HG03139 (cell line): ENCODE measurements at regions not wholly inside any gene's neighbourhood (a gene's known extent, or its start where the extent isn't known, plus 50 kb on each side); places are given as distances from the start of the nearest gene placed in this dataset.
"Not testable (repeated sequence)": the region's sequence is repeated elsewhere in the genome, so short reads cannot be mapped to it uniquely, and the experiment has no call there.

Experiments used
- ATAC-seq: cut with Tn5 transposase; IDR thresholded peaks from one replicate; pipeline ENCODE4 v1.9.1; 2021; ENCODE audit not compliant: unreplicated experiment

GRCh38 chr12:97616946-97617345 is 154.3 kb downstream of the RMST start:
- no peak for ATAC-seq

GRCh38 chr12:97628962-97629361 is 166.4 kb downstream of the RMST start:
- no peak for ATAC-seq

GRCh38 chr12:97629382-97629781 is 166.8 kb downstream of the RMST start:
- ATAC-seq, result no peak

- no peak for ATAC-seq
Measured at GRCh38 chr12:97630356-97630755, 167.8 kb downstream of the RMST start.

- no peak for ATAC-seq
Measured at GRCh38 chr12:97630875-97631274, 168.3 kb downstream of the RMST start.

- no peak for ATAC-seq
Measured at GRCh38 chr12:97637770-97638169, 175.2 kb downstream of the RMST start.

GRCh38 chr12:97638739-97639138 is 176.1 kb downstream of the RMST start:
- ATAC-seq, result no peak

GRCh38 chr12:97639702-97640101 is 177.1 kb downstream of the RMST start:
- no peak for ATAC-seq

- no peak for ATAC-seq
Measured at GRCh38 chr12:97640826-97641225, 178.2 kb downstream of the RMST start.

GRCh38 chr12:97642911-97643310 is 180.3 kb downstream of the RMST start:
- ATAC-seq, result no peak

- no peak for ATAC-seq
Measured at GRCh38 chr12:97643924-97644323, 181.3 kb downstream of the RMST start.

GRCh38 chr12:97645726-97646125 is 183.1 kb downstream of the RMST start:
- ATAC-seq, result no peak

GRCh38 chr12:97647142-97647541 is 184.5 kb downstream of the RMST start:
- ATAC-seq, result no peak

- no peak for ATAC-seq
Measured at GRCh38 chr12:97650242-97650641, 187.6 kb downstream of the RMST start.

GRCh38 chr12:97656548-97656947 is 193.9 kb downstream of the RMST start:
- not testable (repeated sequence) for ATAC-seq

- ATAC-seq, result no peak
Measured at GRCh38 chr12:97659117-97659880, 196.7 kb downstream of the RMST start.

GRCh38 chr12:97666263-97666662 is 203.7 kb downstream of the RMST start:
- ATAC-seq, result no peak

GRCh38 chr12:97672870-97673269 is 210.3 kb downstream of the RMST start:
- no peak for ATAC-seq

GRCh38 chr12:97680751-97681150 is 218.1 kb downstream of the RMST start:
- ATAC-seq, result no peak

- ATAC-seq, result no peak
Measured at GRCh38 chr12:97681612-97682504, 219.3 kb downstream of the RMST start.

- ATAC-seq, result no peak
Measured at GRCh38 chr12:97685360-97685759, 222.8 kb downstream of the RMST start.

- no peak for ATAC-seq
Measured at GRCh38 chr12:97701901-97702300, 239.3 kb downstream of the RMST start.
